ENCODE measurements at regions not wholly inside any gene's neighbourhood (a gene's known extent, or its start where the extent isn't known, plus 50 kb on each side); places are given as distances from the start of the nearest gene placed in this dataset.

DNA sequence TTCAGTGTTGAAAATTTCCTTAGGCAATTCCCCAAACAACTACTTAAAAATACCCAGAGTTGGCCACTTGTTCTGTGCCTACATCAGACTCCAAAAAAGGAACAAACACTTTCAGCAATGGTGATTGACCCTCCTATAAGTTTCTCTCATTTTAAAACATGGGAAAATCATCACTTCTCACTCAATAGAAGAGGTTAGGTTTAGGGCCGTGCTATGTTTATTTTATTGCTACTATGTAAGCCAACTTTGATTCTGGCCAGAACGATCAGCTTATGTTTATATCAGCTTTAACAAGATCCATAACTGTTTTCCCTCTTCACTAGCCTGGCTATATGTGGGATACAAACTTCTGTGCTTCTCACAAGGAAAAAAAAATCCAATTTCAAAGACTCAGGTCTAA is 133.1 kb downstream of the MTNR1A start:
- Histone ChIP-seq H3K4me3 (ENCODE audit: low read length) (no peak overlapping the region), H3K9ac (ENCODE audit: extremely low read depth, low read length, poor library complexity, severe bottlenecking) (no peak overlapping the region), H3K27ac (ENCODE audit: low read depth, low read length) (no peak overlapping the region), H3K27me3 (ENCODE audit: control insufficient read depth, insufficient read depth, low read length, poor library complexity, severe bottlenecking) (peaks cover 20% of the 10 kb centered on the region), H3K36me3 (ENCODE audit: control insufficient read depth, insufficient read depth, low read length) (no peaks in the 10 kb centered on the region), H3K4me1 (ENCODE audit: control insufficient read depth, insufficient read depth, low read length) (peaks cover 9% of the 10 kb centered on the region), H3K9me3 (ENCODE audit: control insufficient read depth, low read length) (no peaks in the 10 kb centered on the region)
- Mint-ChIP-seq H3K27me3 (ENCODE audit: insufficient read depth) (peaks cover 3% of the 10 kb centered on the region), H3K27ac (no peak overlapping the region), H3K36me3 (ENCODE audit: low read depth) (no peaks in the 10 kb centered on the region), H3K9me3 (no peaks in the 10 kb centered on the region), H3K4me1 (peaks cover 10% of the 10 kb centered on the region), H3K4me3 (no peak overlapping the region)
- no peak for TF ChIP-seq CTCF (conservative IDR thresholded peaks at IDR 0.05)
- no peak for DNase-seq
- WGBS, 2 experiments (ENCODE audit: insufficient coverage in 1 of 2, insufficient read length in 1 of 2) = 94 to 97% methylated on average over 2 of the region's 2 CpGs

- WGBS, 2 experiments (ENCODE audit: insufficient coverage in 1 of 2, insufficient read length in 1 of 2) = 71 to 88% methylated on average over 1 to 5 of the region's 5 CpGs
- Histone ChIP-seq H3K9me3 (ENCODE audit: control insufficient read depth, low read length) (no peaks in the 10 kb centered on the region), H3K27me3 (ENCODE audit: control insufficient read depth, insufficient read depth, low read length, poor library complexity, severe bottlenecking) (peaks cover 11% of the 10 kb centered on the region), H3K4me3 (ENCODE audit: low read length) (no peak overlapping the region), H3K27ac (ENCODE audit: low read depth, low read length) (no peak overlapping the region), H3K4me1 (ENCODE audit: control insufficient read depth, insufficient read depth, low read length) (peaks cover 3% of the 10 kb centered on the region), H3K36me3 (ENCODE audit: control insufficient read depth, insufficient read depth, low read length) (no peaks in the 10 kb centered on the region), H3K9ac (ENCODE audit: extremely low read depth, low read length, poor library complexity, severe bottlenecking) (no peak overlapping the region)
- peak; percentile 42 for DNase-seq
- Mint-ChIP-seq H3K36me3 (ENCODE audit: low read depth) (no peaks in the 10 kb centered on the region), H3K4me1 (peaks cover 5% of the 10 kb centered on the region), H3K27me3 (ENCODE audit: insufficient read depth) (no peaks in the 10 kb centered on the region), H3K4me3 (no peak overlapping the region), H3K27ac (no peak overlapping the region), H3K9me3 (no peaks in the 10 kb centered on the region)
- TF ChIP-seq CTCF (conservative IDR thresholded peaks at IDR 0.05) = no peak
Measured at GRCh38 chr4:186416451-186417060, 138.8 kb downstream of the MTNR1A start.

- WGBS, 2 experiments (ENCODE audit: insufficient coverage in 1 of 2, insufficient read length in 1 of 2) = 91 to 94% methylated on average over 1 of the region's 1 CpG
- H3K4me3 Mint-ChIP-seq = no peak overlapping the region
- no peaks in the 10 kb centered on the region for H3K27me3 Mint-ChIP-seq (ENCODE audit: insufficient read depth)
- no peaks in the 10 kb centered on the region for H3K36me3 ChIP-seq (ENCODE audit: control insufficient read depth, insufficient read depth, low read length)
- no peaks in the 10 kb centered on the region for H3K9me3 ChIP-seq (ENCODE audit: control insufficient read depth, low read length)
- no peaks in the 10 kb centered on the region for H3K27me3 ChIP-seq (ENCODE audit: control insufficient read depth, insufficient read depth, low read length, poor library complexity, severe bottlenecking)
- no peak overlapping the region for H3K27ac Mint-ChIP-seq
- H3K9ac ChIP-seq (ENCODE audit: extremely low read depth, low read length, poor library complexity, severe bottlenecking) = no peak overlapping the region
- H3K9me3 Mint-ChIP-seq = no peaks in the 10 kb centered on the region
- H3K4me1 ChIP-seq (ENCODE audit: control insufficient read depth, insufficient read depth, low read length) = peaks cover 3% of the 10 kb centered on the region
- DNase-seq = no peak
- peaks cover 5% of the 10 kb centered on the region for H3K4me1 Mint-ChIP-seq
- TF ChIP-seq CTCF (conservative IDR thresholded peaks at IDR 0.05) = no peak
- H3K36me3 Mint-ChIP-seq (ENCODE audit: low read depth) = no peaks in the 10 kb centered on the region
- no peak overlapping the region for H3K4me3 ChIP-seq (ENCODE audit: low read length)
- no peak overlapping the region for H3K27ac ChIP-seq (ENCODE audit: low read depth, low read length)
Measured at GRCh38 chr4:186414390-186414789, 141.0 kb downstream of the MTNR1A start.

Measured in endodermal cell (in vitro differentiated cells).